ENCODE measurements at regions not wholly inside any gene's neighbourhood (a gene's known extent, or its start where the extent isn't known, plus 50 kb on each side); places are given as distances from the start of the nearest gene placed in this dataset.

GRCh38 chr18:79587226-79587741 lies 92.3 kb upstream of the CTDP1 start:
- H3K27me3 ChIP-seq (replicated peaks; ENCODE audit: control insufficient read depth, insufficient read depth, low read length), result no peaks in the 10 kb centered on the region
- no peak for DNase-seq (ENCODE audit: extremely low read depth, insufficient read length)
- no peak overlapping the region for H3K4me3 ChIP-seq (replicated peaks; ENCODE audit: low read depth, low read length)
- TF ChIP-seq CTCF (IDR thresholded peaks at IDR 0.05; ENCODE audit: insufficient read depth, low read length, poor library complexity, severe bottlenecking), result no peak
- no peaks in the 10 kb centered on the region for H3K36me3 ChIP-seq (ENCODE audit: control insufficient read depth, insufficient read depth, low read length)

- no peak for DNase-seq (ENCODE audit: extremely low read depth, insufficient read length)
- Histone ChIP-seq H3K4me3 (replicated peaks; ENCODE audit: low read depth, low read length) (no peak overlapping the region), H3K27me3 (replicated peaks; ENCODE audit: control insufficient read depth, insufficient read depth, low read length) (no peaks in the 10 kb centered on the region), H3K36me3 (ENCODE audit: control insufficient read depth, insufficient read depth, low read length) (no peaks in the 10 kb centered on the region)
- no peak for TF ChIP-seq CTCF (IDR thresholded peaks at IDR 0.05; ENCODE audit: insufficient read depth, low read length, poor library complexity, severe bottlenecking)
Measured at GRCh38 chr18:79587779-79588635, 91.6 kb upstream of the CTDP1 start.

GRCh38 chr18:79588636-79589481 lies 90.7 kb upstream of the CTDP1 start:
- TF ChIP-seq CTCF (IDR thresholded peaks at IDR 0.05; ENCODE audit: insufficient read depth, low read length, poor library complexity, severe bottlenecking), result no peak
- DNase-seq (ENCODE audit: extremely low read depth, insufficient read length), result no peak
- H3K4me3 ChIP-seq (replicated peaks; ENCODE audit: low read depth, low read length), result no peak overlapping the region
- H3K27me3 ChIP-seq (replicated peaks; ENCODE audit: control insufficient read depth, insufficient read depth, low read length), result no peaks in the 10 kb centered on the region
- H3K36me3 ChIP-seq (ENCODE audit: control insufficient read depth, insufficient read depth, low read length), result no peaks in the 10 kb centered on the region

- DNase-seq (ENCODE audit: extremely low read depth, insufficient read length), result no peak
- no peaks in the 10 kb centered on the region for H3K36me3 ChIP-seq (ENCODE audit: control insufficient read depth, insufficient read depth, low read length)
- H3K4me3 ChIP-seq (replicated peaks; ENCODE audit: low read depth, low read length), result no peak overlapping the region
- no peak for TF ChIP-seq CTCF (IDR thresholded peaks at IDR 0.05; ENCODE audit: insufficient read depth, low read length, poor library complexity, severe bottlenecking)
- H3K27me3 ChIP-seq (replicated peaks; ENCODE audit: control insufficient read depth, insufficient read depth, low read length), result no peaks in the 10 kb centered on the region
Measured at GRCh38 chr18:79589601-79590091, 90.0 kb upstream of the CTDP1 start.

- Histone ChIP-seq H3K27me3 (replicated peaks; ENCODE audit: control insufficient read depth, insufficient read depth, low read length) (no peaks in the 10 kb centered on the region), H3K4me3 (replicated peaks; ENCODE audit: low read depth, low read length) (no peak overlapping the region), H3K36me3 (ENCODE audit: control insufficient read depth, insufficient read depth, low read length) (no peaks in the 10 kb centered on the region)
- DNase-seq (ENCODE audit: extremely low read depth, insufficient read length), result no peak
- no peak for TF ChIP-seq CTCF (IDR thresholded peaks at IDR 0.05; ENCODE audit: insufficient read depth, low read length, poor library complexity, severe bottlenecking)
Measured at GRCh38 chr18:79590191-79591031, 89.2 kb upstream of the CTDP1 start.
